Astrocyte of the spinal cord (primary cell): ENCODE measurements at regions not wholly inside any gene's neighbourhood (a gene's known extent, or its start where the extent isn't known, plus 50 kb on each side); places are given as distances from the start of the nearest gene placed in this dataset.

Experiments used
- DNase-seq: peaks from one replicate; pipeline ENCODE4 v3.0.0; 2011; ENCODE audit warnings: low read depth, low spot score
- H3K4me3 ChIP-seq: 2 replicates; pipeline ENCODE4 v1.5.1; 2011; ENCODE audit warnings: low read depth, mild to moderate bottlenecking, low read length, moderate library complexity
- in situ Hi-C: cut with HindIII; loops from 2 replicates; pipeline ENCODE4 v1.10.0; 2017; ENCODE audit warnings: low sequenced_read_pairs
- TF ChIP-seq, protein P1 (sequence below): IDR thresholded peaks from 2 replicates; pipeline ENCODE4 v1.5.1; 2012; ENCODE audit warnings: low read depth, mild to moderate bottlenecking, low read length, inconsistent platforms

DNA sequence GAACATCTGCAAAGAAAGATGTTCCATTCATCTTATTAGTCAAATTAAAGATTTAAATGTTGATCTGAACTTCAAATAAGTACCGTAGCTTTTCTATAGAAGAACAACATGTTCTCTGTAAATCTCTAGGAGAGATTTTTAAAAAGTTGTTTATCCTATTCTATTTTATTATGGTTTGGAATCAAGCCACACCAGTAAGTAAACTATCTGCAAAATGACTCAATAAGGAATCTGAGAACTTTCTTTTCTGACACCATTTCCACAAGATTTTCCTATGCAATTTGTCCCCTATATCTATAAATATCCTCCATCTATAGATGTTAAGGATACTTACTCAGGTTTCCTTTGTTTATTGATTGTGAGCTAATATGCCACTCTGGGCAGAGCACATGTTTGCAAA is 736.6 kb downstream of the CBLN2 start:
- DNase-seq = no peak
- TF ChIP-seq, protein P1, sequence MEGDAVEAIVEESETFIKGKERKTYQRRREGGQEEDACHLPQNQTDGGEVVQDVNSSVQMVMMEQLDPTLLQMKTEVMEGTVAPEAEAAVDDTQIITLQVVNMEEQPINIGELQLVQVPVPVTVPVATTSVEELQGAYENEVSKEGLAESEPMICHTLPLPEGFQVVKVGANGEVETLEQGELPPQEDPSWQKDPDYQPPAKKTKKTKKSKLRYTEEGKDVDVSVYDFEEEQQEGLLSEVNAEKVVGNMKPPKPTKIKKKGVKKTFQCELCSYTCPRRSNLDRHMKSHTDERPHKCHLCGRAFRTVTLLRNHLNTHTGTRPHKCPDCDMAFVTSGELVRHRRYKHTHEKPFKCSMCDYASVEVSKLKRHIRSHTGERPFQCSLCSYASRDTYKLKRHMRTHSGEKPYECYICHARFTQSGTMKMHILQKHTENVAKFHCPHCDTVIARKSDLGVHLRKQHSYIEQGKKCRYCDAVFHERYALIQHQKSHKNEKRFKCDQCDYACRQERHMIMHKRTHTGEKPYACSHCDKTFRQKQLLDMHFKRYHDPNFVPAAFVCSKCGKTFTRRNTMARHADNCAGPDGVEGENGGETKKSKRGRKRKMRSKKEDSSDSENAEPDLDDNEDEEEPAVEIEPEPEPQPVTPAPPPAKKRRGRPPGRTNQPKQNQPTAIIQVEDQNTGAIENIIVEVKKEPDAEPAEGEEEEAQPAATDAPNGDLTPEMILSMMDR = no peak
- no peak overlapping the region for H3K4me3 ChIP-seq
- in situ Hi-C loops = no loop called here

DNA sequence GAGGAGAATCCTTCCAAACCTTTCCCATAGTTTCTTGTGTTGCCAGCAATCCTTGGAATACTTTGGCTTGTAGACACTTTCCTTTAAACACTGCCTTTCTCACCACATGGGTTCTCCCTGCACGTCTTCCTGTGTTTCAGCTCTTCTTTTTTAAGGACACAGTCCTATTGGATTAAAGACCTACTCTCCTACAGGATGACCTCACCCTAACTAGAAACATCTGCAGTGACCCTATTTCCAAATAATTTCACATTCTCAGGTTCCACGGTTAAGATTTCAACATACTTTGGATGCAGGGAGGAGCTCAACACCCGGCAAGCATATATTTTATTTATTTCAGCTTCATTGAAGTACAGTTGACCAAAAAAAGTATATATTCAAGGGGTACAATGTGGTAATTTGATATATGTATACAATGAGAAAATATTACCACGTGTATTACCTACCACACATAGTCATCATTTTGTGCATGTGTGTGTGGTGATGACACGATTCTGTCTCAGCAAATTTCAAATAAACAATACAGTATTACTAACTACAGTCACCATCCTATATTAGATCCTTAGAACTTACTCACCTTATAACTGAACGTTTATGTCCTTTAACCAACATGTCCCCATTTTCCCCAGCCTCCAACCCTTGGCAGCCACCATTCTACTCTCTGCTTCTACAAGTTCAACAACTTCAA is 745.0 kb downstream of the CBLN2 start:
- TF ChIP-seq, protein P1 = no peak
- no peak for DNase-seq
- no peak overlapping the region for H3K4me3 ChIP-seq
- in situ Hi-C loops = no loop called here

DNA sequence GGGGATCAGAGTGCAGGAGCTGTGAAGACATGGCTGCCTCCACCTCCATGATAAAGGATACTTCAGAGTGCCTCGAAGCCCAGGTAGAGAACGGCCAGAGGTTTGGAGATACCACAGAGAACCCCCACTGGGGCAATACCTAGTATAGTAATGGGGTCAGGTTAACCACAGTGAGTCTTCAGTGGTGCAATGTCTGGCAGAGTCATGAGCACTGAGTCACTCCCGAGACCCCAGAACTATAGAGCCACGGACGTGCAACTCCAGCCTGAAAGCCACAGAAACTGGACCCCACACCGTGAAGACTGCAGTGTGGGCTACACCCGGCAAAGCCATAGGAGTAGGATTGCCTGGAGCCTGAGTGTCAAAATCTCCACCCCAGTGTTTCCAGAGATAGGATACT is 746.6 kb downstream of the CBLN2 start:
- TF ChIP-seq, protein P1 = no peak
- H3K4me3 ChIP-seq = no peak overlapping the region
- in situ Hi-C loops = no loop called here
- peak; percentile 36 for DNase-seq

DNA sequence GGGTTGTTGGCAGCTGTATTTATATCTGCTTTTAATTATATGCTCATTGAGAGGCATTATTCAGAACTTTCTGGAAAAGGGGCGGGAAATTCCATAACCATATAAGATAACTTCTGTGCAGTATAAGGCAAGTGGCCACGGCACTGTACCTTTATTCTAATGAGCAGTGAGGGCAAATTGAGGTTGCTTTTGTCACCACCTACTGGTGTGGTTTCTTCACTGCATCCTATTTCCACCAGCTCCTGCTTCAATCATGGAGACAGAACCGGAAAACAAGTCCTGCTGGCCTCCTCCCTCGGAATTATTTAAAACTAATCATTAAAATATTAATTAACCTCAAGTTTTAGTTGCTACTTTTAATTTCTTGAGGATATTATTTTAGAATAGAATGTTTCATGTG is 759.4 kb downstream of the CBLN2 start:
- H3K4me3 ChIP-seq = no peak overlapping the region
- DNase-seq = no peak
- in situ Hi-C loops = no loop called here
- TF ChIP-seq, protein P1 = peak; percentile 40

DNA sequence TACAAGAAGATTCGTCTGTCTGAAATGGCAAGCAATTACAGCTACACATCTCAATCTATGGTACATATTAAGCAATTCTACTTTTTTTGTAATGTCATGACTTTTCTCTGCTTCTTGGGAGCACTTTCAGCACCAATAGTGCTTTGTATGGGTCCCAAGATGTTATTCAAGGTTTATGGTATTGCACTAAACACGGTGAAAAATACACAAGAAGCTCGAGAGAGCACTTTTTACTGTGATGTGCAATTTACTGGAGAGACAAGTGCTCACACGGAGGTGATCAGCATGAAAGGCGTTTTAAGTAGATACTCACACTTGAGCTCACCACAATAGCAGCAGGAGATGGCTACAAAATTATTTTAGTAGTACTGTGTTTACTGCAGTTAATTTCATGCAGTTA is 783.6 kb downstream of the CBLN2 start:
- TF ChIP-seq, protein P1 = no peak
- H3K4me3 ChIP-seq = no peak overlapping the region
- in situ Hi-C loops = no loop called here
- no peak for DNase-seq

DNA sequence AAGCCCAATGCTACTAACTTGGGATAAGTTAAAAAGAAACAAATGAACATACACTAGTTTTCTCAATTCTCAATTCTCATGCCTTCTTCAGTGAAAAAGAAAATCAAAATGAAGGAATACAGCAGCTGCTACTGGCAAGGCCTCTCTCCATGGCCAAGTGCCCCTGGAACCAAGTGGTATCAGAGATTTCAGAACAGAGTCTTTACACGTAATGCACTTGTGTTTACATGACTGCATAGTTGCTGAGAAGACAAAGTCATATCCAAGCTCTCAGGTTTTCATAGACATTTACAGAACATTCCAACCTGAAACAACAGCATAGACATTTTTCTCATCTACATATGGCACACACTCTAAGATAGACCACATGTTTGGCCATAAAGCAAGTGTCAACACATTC is 789.9 kb downstream of the CBLN2 start:
- in situ Hi-C loops = no loop called here
- no peak for DNase-seq
- TF ChIP-seq, protein P1 = no peak
- no peak overlapping the region for H3K4me3 ChIP-seq
